Loucy (cell line): ENCODE measurements at regions not wholly inside any gene's neighbourhood (a gene's known extent, or its start where the extent isn't known, plus 50 kb on each side); places are given as distances from the start of the nearest gene placed in this dataset.

ENCODE experiments used
- H2AFZ ChIP-seq: fragments of 200-600 bp; sonication (generic); 2 replicates; pipeline ENCODE4 v1.6.0; 2016; ENCODE audit warnings: antibody characterized with exemption, mild to moderate bottlenecking, low read length, moderate library complexity
- H3F3A ChIP-seq: fragments of 200-600 bp; 2 replicates; pipeline ENCODE4 v1.6.0; 2016; ENCODE audit warnings: antibody characterized with exemption, low read depth, mild to moderate bottlenecking
- H3K27me3 ChIP-seq: fragments of 200-600 bp; sonication (generic); 2 replicates; pipeline ENCODE4 v1.6.1; 2014; ENCODE audit warnings: low read length, mild to moderate bottlenecking; ENCODE audit not compliant: insufficient read depth, poor library complexity, severe bottlenecking
- H3K36me3 ChIP-seq: fragments of 200-600 bp; sonication (generic); 2 replicates; pipeline ENCODE4 v1.6.1; 2016; ENCODE audit warnings: low read length; ENCODE audit not compliant: insufficient read depth
- H3K4me1 ChIP-seq: fragments of 200-600 bp; sonication (generic); 2 replicates; pipeline ENCODE4 v1.5.1; 2014; ENCODE audit warnings: low read length, mild to moderate bottlenecking; ENCODE audit not compliant: insufficient read depth, poor library complexity, severe bottlenecking
- H3K4me2 ChIP-seq: fragments of 200-600 bp; sonication (generic); 2 replicates; pipeline ENCODE4 v1.6.0; 2014; ENCODE audit warnings: antibody characterized with exemption, low read length, low read depth, mild to moderate bottlenecking; ENCODE audit not compliant: poor library complexity, severe bottlenecking
- H3K4me3 ChIP-seq: fragments of 200-600 bp; sonication (generic); 2 replicates; pipeline ENCODE4 v1.5.1; 2014; ENCODE audit warnings: low read length, mild to moderate bottlenecking, mixed read lengths; ENCODE audit not compliant: poor library complexity, severe bottlenecking
- H3K79me2 ChIP-seq: fragments of 200-600 bp; sonication (generic); 2 replicates; pipeline ENCODE4 v1.6.1; 2014; ENCODE audit warnings: low read length; ENCODE audit not compliant: insufficient read depth
- H3K9ac ChIP-seq: fragments of 200-600 bp; sonication (generic); 2 replicates; pipeline ENCODE4 v1.6.0; 2014; ENCODE audit warnings: mild to moderate bottlenecking, low read depth, low read length, moderate library complexity; ENCODE audit not compliant: poor library complexity, severe bottlenecking
- H3K9me2 ChIP-seq: fragments of 200-600 bp; sonication (generic); replicated peaks from 2 replicates; pipeline ENCODE4 v1.6.1; 2016; ENCODE audit warnings: low read depth, low read length, mixed read lengths
- H3K9me3 ChIP-seq: fragments of 200-600 bp; sonication (generic); 2 replicates; pipeline ENCODE4 v1.6.1; 2014; ENCODE audit warnings: mild to moderate bottlenecking, antibody characterized with exemption, low read length, low read depth; ENCODE audit not compliant: insufficient read depth
- H4K20me1 ChIP-seq: fragments of 200-600 bp; sonication (generic); 2 replicates; pipeline ENCODE4 v1.6.0; 2014; ENCODE audit warnings: antibody characterized with exemption, low read length, mild to moderate bottlenecking; ENCODE audit not compliant: insufficient read depth, poor library complexity, severe bottlenecking
- CTCF ChIP-seq: fragments of 200-600 bp; sonication (generic); conservative IDR thresholded peaks from 2 replicates; pipeline ENCODE4 v1.5.1; 2014; ENCODE audit warnings: mild to moderate bottlenecking, antibody characterized with exemption, low read length
- EZH2phosphoT487 ChIP-seq: fragments of 200-600 bp; IDR thresholded peaks from 2 replicates; pipeline ENCODE4 v1.6.1; 2018; ENCODE audit warnings: antibody characterized with exemption, mild to moderate bottlenecking, moderate library complexity, borderline replicate concordance

- Histone ChIP-seq H3F3A (no peaks in the 10 kb centered on the region), H2AFZ (no peak overlapping the region), H3K36me3 (no peaks in the 10 kb centered on the region), H4K20me1 (no peaks in the 10 kb centered on the region), H3K9me2 (0 out of 2 replicates have a peak, but pooled peaks cover 6% of the 10 kb centered on the region), H3K79me2 (no peaks in the 10 kb centered on the region), H3K27me3 (no peaks in the 10 kb centered on the region), H3K4me2 (no peak overlapping the region), H3K9ac (no peak overlapping the region), H3K4me3 (no peak overlapping the region), H3K9me3 (no peaks in the 10 kb centered on the region), H3K4me1 (no peaks in the 10 kb centered on the region)
- TF ChIP-seq CTCF = no peak
- TF ChIP-seq EZH2phosphoT487 = no peak
Observed at GRCh38 chr12:102755266-102755665, 161.8 kb downstream of the PAH start.

- Histone ChIP-seq H3K4me3 (no peak overlapping the region), H3K9ac (no peak overlapping the region), H3K36me3 (no peaks in the 10 kb centered on the region), H3K4me1 (no peaks in the 10 kb centered on the region), H3F3A (no peaks in the 10 kb centered on the region), H3K9me2 (0 out of 2 replicates have a peak, but pooled peaks cover 6% of the 10 kb centered on the region), H3K79me2 (no peaks in the 10 kb centered on the region), H2AFZ (no peak overlapping the region), H3K4me2 (no peak overlapping the region), H3K9me3 (no peaks in the 10 kb centered on the region), H4K20me1 (no peaks in the 10 kb centered on the region), H3K27me3 (no peaks in the 10 kb centered on the region)
- TF ChIP-seq CTCF (no peak), EZH2phosphoT487 (no peak)
Observed at GRCh38 chr12:102753802-102754201, 163.2 kb downstream of the PAH start.

- Histone ChIP-seq H3F3A (no peaks in the 10 kb centered on the region), H3K27me3 (no peaks in the 10 kb centered on the region), H4K20me1 (no peaks in the 10 kb centered on the region), H3K4me2 (no peak overlapping the region), H3K4me1 (no peaks in the 10 kb centered on the region), H3K9me3 (no peaks in the 10 kb centered on the region), H3K4me3 (no peak overlapping the region), H3K9me2 (no peaks in the 10 kb centered on the region), H2AFZ (no peak overlapping the region), H3K79me2 (no peaks in the 10 kb centered on the region), H3K36me3 (no peaks in the 10 kb centered on the region), H3K9ac (no peak overlapping the region)
- TF ChIP-seq CTCF (no peak), EZH2phosphoT487 (no peak)
Observed at GRCh38 chr12:102748704-102749103, 168.3 kb downstream of the PAH start.
